B cell (primary cell): ENCODE measurements at regions not wholly inside any gene's neighbourhood (a gene's known extent, or its start where the extent isn't known, plus 50 kb on each side); places are given as distances from the start of the nearest gene placed in this dataset.

Experiments
- ATAC-seq: fragments of 200-7000 bp; cut with Tn5 transposase; one replicate; pipeline ENCODE4 v1.10.0; 2021; ENCODE audit warnings: low read depth, mild to moderate bottlenecking, moderate number of reproducible peaks, moderate library complexity
- CTCF ChIA-PET: fragments of 350-600 bp; sonication (Branson Sonifier 250); formaldehyde crosslinking; loops from one replicate; lab custom pipeline; 2021; ENCODE audit warnings: antibody characterized with exemption, inconsistent platforms; lab: Charles Lee
- POLR2A ChIA-PET: fragments of 350-600 bp; sonication (Branson Sonifier 250); formaldehyde crosslinking; loops from one replicate; lab custom pipeline; 2021; ENCODE audit warnings: antibody characterized with exemption; lab: Charles Lee
- DNase-seq: peaks from one replicate; pipeline ENCODE4 v3.0.0; 2013
- H2AFZ ChIP-seq: 2 replicates; pipeline ENCODE4 v1.6.1; 2012; ENCODE audit warnings: mild to moderate bottlenecking, low read depth, low read length; ENCODE audit not compliant: insufficient read depth, poor library complexity, severe bottlenecking
- H3K27ac ChIP-seq, 2 donors: 1 replicate in 1 of 2; 2 replicates in 1 of 2; pipeline ENCODE4 v1.5.1; 2012 to 2013; ENCODE audit warnings: low read length in 2 of 2, mild to moderate bottlenecking in 2 of 2, moderate library complexity in 1 of 2
- H3K27me3 ChIP-seq, 4 experiments: fragments of 200-600 bp in 1 of 4; sonication (generic) in 1 of 4; replicated peaks in 1 of 4; 1 replicate in 2 of 4; 2 replicates in 2 of 4; pipeline versions ENCODE4 v1.6.1 to v1.7.0; 2013 to 2016; ENCODE audit warnings: low read length in 3 of 4, mild to moderate bottlenecking in 2 of 4, mixed read lengths in 1 of 4, moderate library complexity in 1 of 4; ENCODE audit not compliant: insufficient read depth in 4 of 4, control insufficient read depth in 3 of 4; ENCODE audit errors: control extremely low read depth in 1 of 4
- H3K36me3 ChIP-seq, 2 experiments: replicated peaks in 1 of 2; 1 replicate in 1 of 2; 2 replicates in 1 of 2; pipeline versions ENCODE4 v1.6.1 to v1.7.1; 2013; ENCODE audit warnings: low read length in 1 of 2; ENCODE audit not compliant: insufficient read depth in 2 of 2, control insufficient read depth in 1 of 2; ENCODE audit errors: control extremely low read depth in 1 of 2, extremely low read depth in 1 of 2
- H3K4me1 ChIP-seq, 2 donors: fragments of 200-600 bp in 1 of 2; sonication (generic) in 1 of 2; 1 replicate in 1 of 2; 2 replicates in 1 of 2; pipeline versions ENCODE4 v1.5.1 to v1.6.1; 2013 to 2017; ENCODE audit warnings: low read length in 2 of 2; ENCODE audit not compliant: control insufficient read depth in 2 of 2, insufficient read depth in 2 of 2
- H3K4me2 ChIP-seq: replicated peaks from 2 replicates; pipeline ENCODE3; 2012; ENCODE audit warnings: mild to moderate bottlenecking, low read depth, low read length; ENCODE audit not compliant: poor library complexity, severe bottlenecking
- H3K4me3 ChIP-seq, 5 experiments: fragments of 200-600 bp in 1 of 5; sonication (generic) in 1 of 5; 1 replicate in 3 of 5; 2 replicates in 2 of 5; pipeline versions ENCODE4 v1.5.1 to v1.7.0; 2011 to 2016; ENCODE audit warnings: low read length in 4 of 5, mild to moderate bottlenecking in 4 of 5, low read depth in 2 of 5, control low read depth in 1 of 5, moderate library complexity in 1 of 5; ENCODE audit not compliant: insufficient read depth in 1 of 5; ENCODE audit errors: control extremely low read depth in 1 of 5, extremely low read depth in 1 of 5
- H3K79me2 ChIP-seq: fragments of 200-600 bp; sonication (generic); one replicate; pipeline ENCODE4 v1.6.0; 2016; ENCODE audit warnings: low read length; ENCODE audit not compliant: control insufficient read depth, insufficient read depth
- H3K9ac ChIP-seq: fragments of 200-600 bp; sonication (generic); 2 replicates; pipeline ENCODE4 v1.6.1; 2017; ENCODE audit warnings: mild to moderate bottlenecking, low read length, moderate library complexity
- H3K9me3 ChIP-seq, 3 donors: one replicate each; pipeline versions ENCODE4 v1.6.1 to v1.7.1; 2013; ENCODE audit warnings: low read length in 2 of 3; ENCODE audit not compliant: control insufficient read depth in 2 of 3, insufficient read depth in 1 of 3; ENCODE audit errors: control extremely low read depth in 1 of 3
- H4K20me1 ChIP-seq: 2 replicates; pipeline ENCODE4 v1.6.0; 2012; ENCODE audit warnings: mild to moderate bottlenecking, low read length; ENCODE audit not compliant: insufficient read depth, control insufficient read depth, poor library complexity, severe bottlenecking
- H3K27ac Mint-ChIP-seq: one replicate; pipeline ENCODE4 v1.8.0; 2021; ENCODE audit warnings: mixed read lengths
- H3K27me3 Mint-ChIP-seq: one replicate; pipeline ENCODE4 v1.8.0; 2021; ENCODE audit warnings: mixed read lengths
- H3K4me1 Mint-ChIP-seq: one replicate; pipeline ENCODE4 v1.8.0; 2021; ENCODE audit warnings: mixed read lengths
- H3K4me3 Mint-ChIP-seq: one replicate; pipeline ENCODE4 v1.8.0; 2021; ENCODE audit warnings: mixed read lengths
- H3K9me3 Mint-ChIP-seq: one replicate; pipeline ENCODE4 v1.8.0; 2022; ENCODE audit warnings: mixed read lengths; ENCODE audit not compliant: insufficient read depth
- EZH2 ChIP-seq: IDR thresholded peaks from 2 replicates; pipeline ENCODE4 v1.6.1; 2012; ENCODE audit warnings: borderline replicate concordance, low read depth, mild to moderate bottlenecking, moderate library complexity, low read length; ENCODE audit not compliant: insufficient read depth, poor library complexity, severe bottlenecking
- WGBS: methylation state at CpG from one replicate; pipeline ENCODE4 v1.1.5; 2013; ENCODE audit warnings: missing lambda C conversion rate; ENCODE audit not compliant: insufficient coverage; 5-methylcytosine and 5-hydroxymethylcytosine counted together
- intact Hi-C: fragments of 100-400 bp; cut with micrococcal nuclease; formaldehyde crosslinking; loops from one replicate; pipeline ENCODE4 v1.10.0; 2022
- TF ChIP-seq, protein P1 (sequence below): fragments of 200-600 bp; IDR thresholded peaks from one replicate; pipeline ENCODE4 v1.8.0; 2022; ENCODE audit warnings: antibody characterized with exemption, mild to moderate bottlenecking

DNA sequence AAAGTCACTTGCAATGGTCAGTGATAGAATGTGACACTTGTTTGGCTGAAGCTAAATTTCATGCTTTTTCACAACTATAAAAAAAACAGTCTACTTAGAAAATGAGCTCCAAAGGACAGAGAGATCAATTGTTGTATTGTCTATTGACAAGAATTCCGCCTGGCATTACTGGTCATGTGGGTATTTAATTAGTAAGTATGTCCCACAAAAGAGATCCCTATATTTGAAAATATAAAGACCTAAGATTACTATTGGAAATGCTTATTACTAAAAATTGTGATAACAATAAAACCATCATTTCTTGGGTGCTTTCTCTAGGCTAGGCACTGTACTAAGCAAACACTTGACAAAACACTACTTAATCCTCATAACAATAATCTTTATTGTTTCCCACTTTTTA lies 745.2 kb upstream of the C9orf72 start:
- Mint-ChIP-seq H3K4me3 (no peak overlapping the region), H3K27me3 (no peaks in the 10 kb centered on the region), H3K9me3 (no peaks in the 10 kb centered on the region), H3K4me1 (no peaks in the 10 kb centered on the region), H3K27ac (no peak overlapping the region)
- intact Hi-C loops: no loop called here
- no peak overlapping the region for H3K27ac ChIP-seq
- no peak overlapping the region for H3K4me3 ChIP-seq
- H3K4me1 ChIP-seq: no peaks in the 10 kb centered on the region
- ChIA-PET POLR2A (no interaction called here), CTCF (no interaction called here)
- H4K20me1 ChIP-seq: no peaks in the 10 kb centered on the region
- H3K9ac ChIP-seq: no peak overlapping the region
- TF ChIP-seq, protein P1, sequence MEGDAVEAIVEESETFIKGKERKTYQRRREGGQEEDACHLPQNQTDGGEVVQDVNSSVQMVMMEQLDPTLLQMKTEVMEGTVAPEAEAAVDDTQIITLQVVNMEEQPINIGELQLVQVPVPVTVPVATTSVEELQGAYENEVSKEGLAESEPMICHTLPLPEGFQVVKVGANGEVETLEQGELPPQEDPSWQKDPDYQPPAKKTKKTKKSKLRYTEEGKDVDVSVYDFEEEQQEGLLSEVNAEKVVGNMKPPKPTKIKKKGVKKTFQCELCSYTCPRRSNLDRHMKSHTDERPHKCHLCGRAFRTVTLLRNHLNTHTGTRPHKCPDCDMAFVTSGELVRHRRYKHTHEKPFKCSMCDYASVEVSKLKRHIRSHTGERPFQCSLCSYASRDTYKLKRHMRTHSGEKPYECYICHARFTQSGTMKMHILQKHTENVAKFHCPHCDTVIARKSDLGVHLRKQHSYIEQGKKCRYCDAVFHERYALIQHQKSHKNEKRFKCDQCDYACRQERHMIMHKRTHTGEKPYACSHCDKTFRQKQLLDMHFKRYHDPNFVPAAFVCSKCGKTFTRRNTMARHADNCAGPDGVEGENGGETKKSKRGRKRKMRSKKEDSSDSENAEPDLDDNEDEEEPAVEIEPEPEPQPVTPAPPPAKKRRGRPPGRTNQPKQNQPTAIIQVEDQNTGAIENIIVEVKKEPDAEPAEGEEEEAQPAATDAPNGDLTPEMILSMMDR: no peak
- TF ChIP-seq EZH2: no peak
- H3K27me3 ChIP-seq: no peaks in the 10 kb centered on the region
- no CpG with 5 or more reads among the region's 1 CpG for WGBS
- no peak overlapping the region for H3K4me2 ChIP-seq
- H2AFZ ChIP-seq: no peak overlapping the region
- no peak for ATAC-seq
- H3K79me2 ChIP-seq: no peaks in the 10 kb centered on the region
- no peak for DNase-seq
- H3K36me3 ChIP-seq: no peaks in the 10 kb centered on the region
- H3K9me3 ChIP-seq: peaks cover 0 to 5% (median 0%) of the 10 kb centered on the region in 3 donors

DNA sequence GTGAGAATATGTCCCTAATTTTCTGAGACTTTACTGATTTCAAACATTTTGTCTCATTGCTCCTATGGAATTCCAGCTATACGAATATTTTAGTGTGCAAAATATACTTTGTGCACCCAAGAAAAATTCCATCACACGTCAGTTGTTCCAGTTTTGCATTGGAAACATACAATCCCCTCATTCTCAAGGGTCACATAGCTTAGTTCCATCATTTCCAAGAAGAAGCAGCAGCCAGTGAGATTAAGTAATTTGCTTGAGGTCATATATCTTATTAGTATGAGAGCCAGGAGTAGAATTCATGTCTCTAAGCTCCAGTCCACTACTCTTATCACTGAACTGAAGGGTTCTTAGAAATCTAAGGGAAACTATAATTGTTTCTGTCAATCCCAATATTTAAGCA lies 746.7 kb upstream of the C9orf72 start:
- ChIA-PET POLR2A (no interaction called here), CTCF (no interaction called here)
- H3K36me3 ChIP-seq: no peaks in the 10 kb centered on the region
- H3K4me2 ChIP-seq: no peak overlapping the region
- Mint-ChIP-seq H3K27ac (no peak overlapping the region), H3K4me1 (no peaks in the 10 kb centered on the region), H3K9me3 (no peaks in the 10 kb centered on the region), H3K4me3 (no peak overlapping the region), H3K27me3 (no peaks in the 10 kb centered on the region)
- H3K79me2 ChIP-seq: no peaks in the 10 kb centered on the region
- DNase-seq (no peak), ATAC-seq (no peak)
- TF ChIP-seq, protein P1: no peak
- TF ChIP-seq EZH2: no peak
- H3K27ac ChIP-seq: no peak overlapping the region
- no peak overlapping the region for H3K9ac ChIP-seq
- H4K20me1 ChIP-seq: no peaks in the 10 kb centered on the region
- H3K27me3 ChIP-seq: no peaks in the 10 kb centered on the region
- H2AFZ ChIP-seq: no peak overlapping the region
- no CpG with 5 or more reads among the region's 2 CpGs for WGBS
- H3K4me1 ChIP-seq: no peaks in the 10 kb centered on the region
- no peak overlapping the region for H3K4me3 ChIP-seq
- intact Hi-C loops: no loop called here
- H3K9me3 ChIP-seq: peaks cover 0 to 3% (median 0%) of the 10 kb centered on the region in 3 donors
